ENCODE measurements at regions not wholly inside any gene's neighbourhood (a gene's known extent, or its start where the extent isn't known, plus 50 kb on each side); places are given as distances from the start of the nearest gene placed in this dataset.

GRCh38 chr5:93273176-93273575 is 307.8 kb downstream of the NR2F1-AS1 start:
- Histone ChIP-seq H2AFZ (ENCODE audit: low read length) (no peak overlapping the region), H3K27me3 (ENCODE audit: insufficient read depth, low read length, poor library complexity, severe bottlenecking) (no peaks in the 10 kb centered on the region), H3F3A (ENCODE audit: low read depth) (no peaks in the 10 kb centered on the region), H3K9ac (ENCODE audit: low read depth, low read length, poor library complexity, severe bottlenecking) (no peak overlapping the region), H3K4me1 (ENCODE audit: insufficient read depth, low read length, poor library complexity, severe bottlenecking) (no peaks in the 10 kb centered on the region), H3K79me2 (ENCODE audit: insufficient read depth, low read length) (no peaks in the 10 kb centered on the region), H3K4me3 (ENCODE audit: low read length, poor library complexity, severe bottlenecking) (no peak overlapping the region), H3K36me3 (ENCODE audit: insufficient read depth, low read length) (no peaks in the 10 kb centered on the region), H3K9me3 (ENCODE audit: insufficient read depth, low read depth, low read length) (no peaks in the 10 kb centered on the region), H3K9me2 (replicated peaks; ENCODE audit: low read depth, low read length) (no peaks in the 10 kb centered on the region), H4K20me1 (ENCODE audit: insufficient read depth, low read length, poor library complexity, severe bottlenecking) (no peaks in the 10 kb centered on the region), H3K4me2 (ENCODE audit: low read depth, low read length, poor library complexity, severe bottlenecking) (no peak overlapping the region)
- no peak for TF ChIP-seq EZH2phosphoT487 (IDR thresholded peaks at IDR 0.05; ENCODE audit: borderline replicate concordance)
- TF ChIP-seq CTCF (conservative IDR thresholded peaks at IDR 0.05; ENCODE audit: low read length), result no peak

- Histone ChIP-seq H3K4me3 (ENCODE audit: low read length, poor library complexity, severe bottlenecking) (no peak overlapping the region), H3K9me2 (replicated peaks; ENCODE audit: low read depth, low read length) (no peaks in the 10 kb centered on the region), H3K4me1 (ENCODE audit: insufficient read depth, low read length, poor library complexity, severe bottlenecking) (no peaks in the 10 kb centered on the region), H3K79me2 (ENCODE audit: insufficient read depth, low read length) (no peaks in the 10 kb centered on the region), H4K20me1 (ENCODE audit: insufficient read depth, low read length, poor library complexity, severe bottlenecking) (no peaks in the 10 kb centered on the region), H3K9ac (ENCODE audit: low read depth, low read length, poor library complexity, severe bottlenecking) (no peak overlapping the region), H3K27me3 (ENCODE audit: insufficient read depth, low read length, poor library complexity, severe bottlenecking) (no peaks in the 10 kb centered on the region), H3K4me2 (ENCODE audit: low read depth, low read length, poor library complexity, severe bottlenecking) (no peak overlapping the region), H3K9me3 (ENCODE audit: insufficient read depth, low read depth, low read length) (no peaks in the 10 kb centered on the region), H3K36me3 (ENCODE audit: insufficient read depth, low read length) (no peaks in the 10 kb centered on the region), H2AFZ (ENCODE audit: low read length) (no peak overlapping the region), H3F3A (ENCODE audit: low read depth) (no peaks in the 10 kb centered on the region)
- TF ChIP-seq CTCF (conservative IDR thresholded peaks at IDR 0.05; ENCODE audit: low read length), result no peak
- TF ChIP-seq EZH2phosphoT487 (IDR thresholded peaks at IDR 0.05; ENCODE audit: borderline replicate concordance), result no peak
Observed at GRCh38 chr5:93272108-93272507, 308.9 kb downstream of the NR2F1-AS1 start.

GRCh38 chr5:93267736-93268135 is 313.3 kb downstream of the NR2F1-AS1 start:
- no peaks in the 10 kb centered on the region for H3K9me3 ChIP-seq (ENCODE audit: insufficient read depth, low read depth, low read length)
- H3K36me3 ChIP-seq (ENCODE audit: insufficient read depth, low read length), result no peaks in the 10 kb centered on the region
- H3K79me2 ChIP-seq (ENCODE audit: insufficient read depth, low read length), result no peaks in the 10 kb centered on the region
- no peak for TF ChIP-seq EZH2phosphoT487 (IDR thresholded peaks at IDR 0.05; ENCODE audit: borderline replicate concordance)
- TF ChIP-seq CTCF (conservative IDR thresholded peaks at IDR 0.05; ENCODE audit: low read length), result no peak
- H2AFZ ChIP-seq (ENCODE audit: low read length), result no peak overlapping the region
- H3K9ac ChIP-seq (ENCODE audit: low read depth, low read length, poor library complexity, severe bottlenecking), result no peak overlapping the region
- H3K4me3 ChIP-seq (ENCODE audit: low read length, poor library complexity, severe bottlenecking), result no peak overlapping the region
- no peaks in the 10 kb centered on the region for H3K4me1 ChIP-seq (ENCODE audit: insufficient read depth, low read length, poor library complexity, severe bottlenecking)
- H3K9me2 ChIP-seq (replicated peaks; ENCODE audit: low read depth, low read length), result no peaks in the 10 kb centered on the region
- H3F3A ChIP-seq (ENCODE audit: low read depth), result no peaks in the 10 kb centered on the region
- H3K4me2 ChIP-seq (ENCODE audit: low read depth, low read length, poor library complexity, severe bottlenecking), result no peak overlapping the region
- H4K20me1 ChIP-seq (ENCODE audit: insufficient read depth, low read length, poor library complexity, severe bottlenecking), result no peaks in the 10 kb centered on the region
- H3K27me3 ChIP-seq (ENCODE audit: insufficient read depth, low read length, poor library complexity, severe bottlenecking), result no peaks in the 10 kb centered on the region

Measured in Loucy (cell line).